ENCODE measurements at regions not wholly inside any gene's neighbourhood (a gene's known extent, or its start where the extent isn't known, plus 50 kb on each side); places are given as distances from the start of the nearest gene placed in this dataset.

DNA sequence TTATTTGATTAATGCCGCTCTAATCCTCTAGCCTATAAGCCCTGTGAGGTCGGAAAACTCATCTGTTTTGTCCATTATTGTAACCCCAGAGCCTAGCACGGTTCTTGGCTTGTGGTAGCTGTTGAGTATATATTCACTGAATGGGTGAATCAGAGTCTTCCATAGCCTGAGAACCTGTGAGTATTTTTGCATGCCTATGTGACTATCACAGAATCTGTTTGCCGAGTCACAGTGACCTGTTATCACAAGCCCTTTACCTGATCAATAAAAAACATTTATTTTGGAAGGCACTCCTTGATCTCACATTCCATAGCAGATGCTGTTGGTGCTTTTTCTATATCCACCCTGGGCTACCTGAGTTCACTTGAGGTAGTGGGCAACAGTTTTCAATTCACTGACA is 125.0 kb upstream of the STC2 start:
- Histone ChIP-seq H3K79me1 (ENCODE audit: low read depth in 1 of 2, low read length in 2 of 2) (peaks cover 6 to 13% of the 10 kb centered on the region in 2 experiments; a peak in 2 of 4 replicates), H3K56ac (ENCODE audit: extremely low read depth, insufficient read depth, low read length) (peak overlapping the region; percentile 96), H4K5ac (ENCODE audit: low read depth, low read length) (peak overlapping the region; percentile 92), H3K4me1 (ENCODE audit: control insufficient read depth, insufficient read depth, low read length) (peaks cover 44% of the 10 kb centered on the region), H3K4me2 (ENCODE audit: low read depth, low read length) (no peak overlapping the region), H2BK120ac (ENCODE audit: low read depth, low read length) (peak overlapping the region; percentile 99), H3K14ac (replicated peaks; ENCODE audit: low read depth, low read length) (peak overlapping the region; percentile 97), H2BK5ac (ENCODE audit: low read depth, low read length, poor library complexity, severe bottlenecking) (peak overlapping the region; percentile 99), H2BK15ac (ENCODE audit: low read depth, low read length) (peak overlapping the region; percentile 81; the same call in 2 of the 3 replicates), H3K9me3 (ENCODE audit: control insufficient read depth, insufficient read depth, low read length) (0 out of 2 replicates have a peak, but pooled peaks cover 2% of the 10 kb centered on the region), H4K20me1 (ENCODE audit: insufficient read depth, low read length) (no peaks in the 10 kb centered on the region), H3K27me3 (ENCODE audit: control insufficient read depth, insufficient read depth, low read length) (no peaks in the 10 kb centered on the region), H3K4ac (ENCODE audit: low read depth, low read length) (peak overlapping the region; percentile 99), H3K9ac (ENCODE audit: low read depth, low read length) (0 out of 2 replicates have a peak overlapping the region, but pooled peaks have one; percentile 13), H2AFZ (replicated peaks; ENCODE audit: low read length, poor library complexity) (no peak overlapping the region), H3K4me3 (ENCODE audit: insufficient read depth, low read depth, low read length) (no peak overlapping the region), H2AK5ac (ENCODE audit: low read depth, low read length) (peak overlapping the region; percentile 95), H3K18ac (ENCODE audit: low read depth, low read length) (peak overlapping the region; percentile 96), H3K27ac (ENCODE audit: insufficient read depth, low read length) (peak overlapping the region; percentile 76), H3K9me1 (ENCODE audit: insufficient read depth, low read length) (peaks cover 25% of the 10 kb centered on the region), H2AK9ac (replicated peaks; ENCODE audit: low read depth, low read length, poor library complexity) (peak overlapping the region; percentile 87), H3K23ac (ENCODE audit: low read depth, low read length) (peak overlapping the region; percentile 98), H3K36me3 (ENCODE audit: control insufficient read depth, insufficient read depth, low read length) (no peaks in the 10 kb centered on the region), H4K8ac (ENCODE audit: low read depth in 2 of 2, low read length in 2 of 2) (peak overlapping the region; percentile 72 to 97), H2BK20ac (ENCODE audit: low read depth, low read length) (peak overlapping the region; percentile 99), H4K91ac (ENCODE audit: insufficient read depth, low read depth, low read length) (peak overlapping the region; percentile 97)
- no TSS peak for BruUV-seq (replicated peaks)
- in situ Hi-C loops (cut with MboI; ENCODE audit: low sequenced_read_pairs), result no loop called here
- dilution Hi-C loops (cut with HindIII; ENCODE audit: low sequenced_read_pairs, unreplicated experiment), result no loop called here
- ATAC-seq (ENCODE audit: low read depth) (no peak), DNase-seq (peak; percentile 61)
- intact Hi-C loops (cut with micrococcal nuclease), result loop anchor here (5.0 kb wide), 1 partner anchor 56 kb away; no protein-coding TSS in a partner anchor
- ChIA-PET CTCF (interaction anchor here (1.7 kb wide), 1 partner anchor 22 kb away, joined by 4 read pairs; no protein-coding TSS in a partner anchor), POLR2A (ENCODE audit: unreplicated experiment) (no interaction called here)
- peak; percentile 34; the same call in 1 of the 2 replicates for TF ChIP-seq MAFK (IDR thresholded peaks at IDR 0.05; ENCODE audit: low read depth, low read length)
- TF ChIP-seq MXI1 (IDR thresholded peaks at IDR 0.05; ENCODE audit: borderline replicate concordance, low read depth, low read length), result no peak
- TF ChIP-seq CTCF (conservative IDR thresholded peaks at IDR 0.05; ENCODE audit: low read depth, low read length), result no peak
- TF ChIP-seq RCOR1 (IDR thresholded peaks at IDR 0.05; ENCODE audit: insufficient replicate concordance, low read length), result no peak
- peak; percentile 89 for TF ChIP-seq NFE2L2 (IDR thresholded peaks at IDR 0.05; ENCODE audit: low read depth, low read length)
- no CpG with 5 or more reads among the region's 4 CpGs for WGBS, 2 experiments (ENCODE audit: extremely low coverage in 2 of 2, insufficient read length in 1 of 2)
